SK-N-SH (cell line): ENCODE measurements at regions not wholly inside any gene's neighbourhood (a gene's known extent, or its start where the extent isn't known, plus 50 kb on each side); places are given as distances from the start of the nearest gene placed in this dataset.

ENCODE experiments used
- CTCF ChIP-seq: fragments of 200-600 bp; sonication (generic); IDR thresholded peaks from 2 replicates; pipeline ENCODE4 v1.6.1; 2017; ENCODE audit warnings: antibody characterized with exemption, mild to moderate bottlenecking, moderate library complexity
- EZH2phosphoT487 ChIP-seq: fragments of 200-600 bp; sonication (generic); IDR thresholded peaks from 2 replicates; pipeline ENCODE4 v1.6.1; 2017; ENCODE audit warnings: low read depth, mixed run types, mild to moderate bottlenecking, antibody characterized with exemption, moderate library complexity, borderline replicate concordance
- FOXM1 ChIP-seq: IDR thresholded peaks from 2 replicates; pipeline ENCODE4 v1.4.0; 2012; ENCODE audit warnings: low read depth, mild to moderate bottlenecking
- MXI1 ChIP-seq: IDR thresholded peaks from 2 replicates; pipeline ENCODE4 v1.6.1; 2012; ENCODE audit warnings: mild to moderate bottlenecking, low read depth, low read length, improper control_type of control experiment
- NFIC ChIP-seq: IDR thresholded peaks from 2 replicates; pipeline ENCODE4 v1.4.0; 2012; ENCODE audit warnings: borderline replicate concordance
- PBX3 ChIP-seq: IDR thresholded peaks from 2 replicates; pipeline ENCODE4; 2012
- RCOR1 ChIP-seq: fragments of 150-350 bp; IDR thresholded peaks from 2 replicates; pipeline ENCODE4 v1.6.1; 2017; ENCODE audit warnings: antibody characterized with exemption, low read length
- RFX5 ChIP-seq: IDR thresholded peaks from 2 replicates; pipeline ENCODE4 v1.6.1; 2012; ENCODE audit warnings: mild to moderate bottlenecking, improper control_type of control experiment, low read length
- TAF1 ChIP-seq: IDR thresholded peaks from 2 replicates; pipeline ENCODE4 v1.6.1; 2012; ENCODE audit warnings: low read depth, mild to moderate bottlenecking, low read length, moderate library complexity, borderline replicate concordance
- TEAD4 ChIP-seq: IDR thresholded peaks from 2 replicates; pipeline ENCODE4 v1.4.0; 2012; ENCODE audit warnings: mild to moderate bottlenecking, borderline replicate concordance; ENCODE audit not compliant: insufficient read depth
- USF1 ChIP-seq: IDR thresholded peaks from 2 replicates; pipeline ENCODE4 v1.4.0; 2012; ENCODE audit warnings: low read depth, borderline replicate concordance
- USF2 ChIP-seq: fragments of 150-350 bp; IDR thresholded peaks from 2 replicates; pipeline ENCODE4 v1.6.1; 2017; ENCODE audit warnings: antibody characterized with exemption, low read length, low read depth, borderline replicate concordance
- YY1 ChIP-seq: IDR thresholded peaks from 2 replicates; pipeline ENCODE4 v1.4.0; 2012; ENCODE audit warnings: low read depth, mild to moderate bottlenecking
- TF ChIP-seq, protein P1 (sequence below): IDR thresholded peaks from 2 replicates; pipeline ENCODE4 v1.6.1; 2012; ENCODE audit warnings: mild to moderate bottlenecking, low read depth, low read length, moderate library complexity

- no peak for TF ChIP-seq CTCF
- no peak for TF ChIP-seq TEAD4
- TF ChIP-seq RFX5 = no peak
- no peak for TF ChIP-seq EZH2phosphoT487
- no peak for TF ChIP-seq MXI1
- TF ChIP-seq, protein P1, sequence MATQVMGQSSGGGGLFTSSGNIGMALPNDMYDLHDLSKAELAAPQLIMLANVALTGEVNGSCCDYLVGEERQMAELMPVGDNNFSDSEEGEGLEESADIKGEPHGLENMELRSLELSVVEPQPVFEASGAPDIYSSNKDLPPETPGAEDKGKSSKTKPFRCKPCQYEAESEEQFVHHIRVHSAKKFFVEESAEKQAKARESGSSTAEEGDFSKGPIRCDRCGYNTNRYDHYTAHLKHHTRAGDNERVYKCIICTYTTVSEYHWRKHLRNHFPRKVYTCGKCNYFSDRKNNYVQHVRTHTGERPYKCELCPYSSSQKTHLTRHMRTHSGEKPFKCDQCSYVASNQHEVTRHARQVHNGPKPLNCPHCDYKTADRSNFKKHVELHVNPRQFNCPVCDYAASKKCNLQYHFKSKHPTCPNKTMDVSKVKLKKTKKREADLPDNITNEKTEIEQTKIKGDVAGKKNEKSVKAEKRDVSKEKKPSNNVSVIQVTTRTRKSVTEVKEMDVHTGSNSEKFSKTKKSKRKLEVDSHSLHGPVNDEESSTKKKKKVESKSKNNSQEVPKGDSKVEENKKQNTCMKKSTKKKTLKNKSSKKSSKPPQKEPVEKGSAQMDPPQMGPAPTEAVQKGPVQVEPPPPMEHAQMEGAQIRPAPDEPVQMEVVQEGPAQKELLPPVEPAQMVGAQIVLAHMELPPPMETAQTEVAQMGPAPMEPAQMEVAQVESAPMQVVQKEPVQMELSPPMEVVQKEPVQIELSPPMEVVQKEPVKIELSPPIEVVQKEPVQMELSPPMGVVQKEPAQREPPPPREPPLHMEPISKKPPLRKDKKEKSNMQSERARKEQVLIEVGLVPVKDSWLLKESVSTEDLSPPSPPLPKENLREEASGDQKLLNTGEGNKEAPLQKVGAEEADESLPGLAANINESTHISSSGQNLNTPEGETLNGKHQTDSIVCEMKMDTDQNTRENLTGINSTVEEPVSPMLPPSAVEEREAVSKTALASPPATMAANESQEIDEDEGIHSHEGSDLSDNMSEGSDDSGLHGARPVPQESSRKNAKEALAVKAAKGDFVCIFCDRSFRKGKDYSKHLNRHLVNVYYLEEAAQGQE = no peak
- TF ChIP-seq USF1 = no peak
- TF ChIP-seq YY1 = no peak
- TF ChIP-seq RCOR1 = no peak
- TF ChIP-seq NFIC = no peak
- no peak for TF ChIP-seq USF2
- no peak for TF ChIP-seq FOXM1
- TF ChIP-seq PBX3 = no peak
- no peak for TF ChIP-seq TAF1
Measured at GRCh38 chr1:38577937-38578270, 281.7 kb downstream of the RRAGC start.
